Kidney glomerular epithelial cell (primary cell): ENCODE measurements at regions not wholly inside any gene's neighbourhood (a gene's known extent, or its start where the extent isn't known, plus 50 kb on each side); places are given as distances from the start of the nearest gene placed in this dataset.

Experiments
- DNase-seq: peaks from one replicate; lab custom pipeline; 2025; lab: John Stamatoyannopoulos, UW

DNA sequence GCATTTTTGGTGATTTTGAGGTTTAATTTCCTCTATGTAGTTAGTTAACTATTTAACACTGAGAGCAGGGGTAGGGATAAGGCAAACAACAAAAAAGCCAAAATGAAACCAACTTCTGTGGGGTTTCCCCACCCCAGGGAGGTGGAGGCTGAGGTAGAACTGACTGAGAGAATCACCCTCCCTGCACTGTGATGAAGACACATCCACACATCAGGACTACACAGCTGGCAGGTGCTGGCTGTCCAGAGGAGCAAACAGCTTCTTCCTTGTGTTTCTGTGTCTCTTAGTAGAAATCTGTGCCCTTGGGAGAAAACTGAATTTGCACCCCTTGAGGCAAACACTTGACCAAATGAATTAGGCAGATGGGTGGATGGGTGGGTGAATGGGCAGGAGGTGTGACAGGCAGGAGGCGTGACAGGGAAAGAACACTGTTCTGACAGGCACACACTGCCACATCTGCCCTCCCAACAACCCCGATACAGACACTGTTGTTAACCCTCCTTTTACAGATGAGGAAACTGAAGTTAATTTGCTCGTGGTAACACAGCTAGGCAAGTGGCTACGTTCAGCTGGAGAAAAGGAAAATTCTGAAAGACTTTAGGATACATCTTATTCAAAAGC, 62.9 kb upstream of the AMZ2 start:
- DNase-seq = no peak

DNA sequence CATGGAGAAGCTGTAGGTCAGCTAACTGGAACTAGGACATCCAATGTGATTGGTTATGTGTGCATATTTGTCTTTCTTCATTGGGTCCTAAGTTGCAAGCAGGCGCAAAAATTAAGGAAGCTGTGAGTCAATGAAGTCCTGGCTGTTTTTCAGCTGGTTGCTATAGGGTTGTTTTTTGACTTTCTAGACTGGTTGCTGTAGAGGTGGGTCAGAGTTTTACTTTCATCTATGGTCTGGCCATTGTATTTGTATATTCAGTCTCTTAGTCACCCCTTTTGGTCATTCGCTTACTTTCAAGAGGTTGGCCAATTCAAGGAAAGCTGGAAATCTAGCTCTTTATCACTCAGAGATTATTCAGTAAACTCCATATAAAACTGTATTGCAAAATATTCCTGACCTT, 62.0 kb upstream of the AMZ2 start:
- no peak for DNase-seq

DNA sequence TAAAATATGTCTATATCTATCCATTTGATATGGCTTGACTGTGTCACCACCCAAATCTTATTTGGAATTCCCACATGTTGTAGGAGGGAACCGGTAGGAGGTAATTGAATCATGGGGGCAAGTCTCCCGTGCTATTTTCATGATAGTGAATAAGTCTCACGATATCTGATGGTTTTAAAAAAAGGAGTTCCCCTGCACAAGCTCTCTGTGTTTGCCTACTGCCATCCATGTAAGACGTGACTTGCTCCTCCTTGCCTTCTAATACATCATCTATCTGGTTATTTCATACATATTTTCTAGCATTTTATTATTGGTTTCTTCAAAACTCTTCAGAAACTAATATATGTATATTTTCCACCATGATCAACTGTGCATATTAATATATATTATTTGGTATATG, 57.3 kb upstream of the AMZ2 start:
- no peak for DNase-seq

DNA sequence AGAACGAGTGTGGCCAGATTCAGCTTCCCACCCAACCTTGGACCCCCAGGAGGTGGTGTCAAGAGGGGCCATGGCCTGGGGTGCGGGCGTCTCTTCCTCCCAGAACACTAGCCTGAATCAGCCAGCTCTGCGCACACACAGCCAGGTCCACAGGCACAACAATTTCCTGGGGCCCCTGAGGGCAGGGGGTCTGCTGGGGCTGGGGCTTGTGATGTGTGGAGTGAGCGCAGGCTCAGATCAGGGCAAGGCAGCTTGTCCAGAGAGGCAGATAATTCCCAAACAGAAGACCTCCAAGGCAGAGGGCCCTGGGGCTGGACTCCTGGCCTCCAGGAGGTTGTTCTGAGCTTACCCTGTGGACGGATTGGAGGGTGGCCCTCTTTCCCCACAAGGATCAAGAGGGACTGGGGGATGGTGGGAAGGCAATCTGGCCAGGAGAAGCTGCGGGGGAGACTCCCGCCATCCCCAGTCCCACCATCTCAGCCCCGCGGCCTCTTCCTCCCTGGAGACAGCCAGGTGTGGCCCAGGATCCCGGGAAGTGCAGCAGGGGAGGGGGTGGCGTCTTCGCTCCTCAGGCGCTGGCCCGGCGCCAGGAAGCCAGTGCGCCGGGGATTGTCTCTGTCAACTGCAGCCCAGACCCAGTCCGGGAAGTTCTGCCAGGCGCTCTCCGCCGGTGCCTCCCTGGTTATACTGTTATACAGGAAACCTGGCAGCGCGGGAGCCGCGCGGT, 52.0 kb upstream of the AMZ2 start:
- no peak for DNase-seq

DNA sequence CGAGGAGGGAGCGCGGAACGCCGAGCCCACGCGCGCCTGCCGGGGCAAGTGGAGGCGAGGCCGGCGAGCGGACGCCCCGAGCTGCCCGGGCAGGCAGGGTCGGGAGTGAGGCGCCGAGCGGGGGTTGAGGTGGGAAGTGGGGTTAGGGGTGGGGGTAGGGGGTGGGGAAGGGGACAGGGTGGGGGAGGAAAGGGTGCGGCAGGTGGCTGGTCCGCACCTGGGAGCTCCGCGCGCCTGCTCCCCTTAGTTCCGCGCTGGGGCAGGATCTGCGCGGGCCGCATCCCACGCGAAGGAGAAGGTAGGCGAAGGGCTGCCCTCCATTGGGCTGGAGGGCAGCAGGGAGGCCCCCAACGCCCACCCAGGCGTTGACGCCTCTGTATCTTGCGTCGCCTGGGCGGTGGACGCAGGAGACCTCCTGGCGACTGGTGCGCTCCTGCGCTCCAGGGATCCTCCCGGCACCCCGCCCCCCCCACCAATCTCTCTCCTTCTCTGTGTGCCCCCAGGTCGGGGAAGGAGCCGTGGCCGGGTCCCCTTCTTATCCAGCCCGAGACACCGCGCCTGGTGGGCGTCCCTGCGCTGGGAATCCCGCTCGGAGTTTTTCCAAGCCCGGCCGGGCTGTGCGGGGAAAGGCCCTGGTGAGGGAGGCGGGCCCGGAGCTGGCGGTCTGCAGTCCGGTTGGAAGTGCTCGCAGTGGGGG, 51.3 kb upstream of the AMZ2 start:
- no peak for DNase-seq

DNA sequence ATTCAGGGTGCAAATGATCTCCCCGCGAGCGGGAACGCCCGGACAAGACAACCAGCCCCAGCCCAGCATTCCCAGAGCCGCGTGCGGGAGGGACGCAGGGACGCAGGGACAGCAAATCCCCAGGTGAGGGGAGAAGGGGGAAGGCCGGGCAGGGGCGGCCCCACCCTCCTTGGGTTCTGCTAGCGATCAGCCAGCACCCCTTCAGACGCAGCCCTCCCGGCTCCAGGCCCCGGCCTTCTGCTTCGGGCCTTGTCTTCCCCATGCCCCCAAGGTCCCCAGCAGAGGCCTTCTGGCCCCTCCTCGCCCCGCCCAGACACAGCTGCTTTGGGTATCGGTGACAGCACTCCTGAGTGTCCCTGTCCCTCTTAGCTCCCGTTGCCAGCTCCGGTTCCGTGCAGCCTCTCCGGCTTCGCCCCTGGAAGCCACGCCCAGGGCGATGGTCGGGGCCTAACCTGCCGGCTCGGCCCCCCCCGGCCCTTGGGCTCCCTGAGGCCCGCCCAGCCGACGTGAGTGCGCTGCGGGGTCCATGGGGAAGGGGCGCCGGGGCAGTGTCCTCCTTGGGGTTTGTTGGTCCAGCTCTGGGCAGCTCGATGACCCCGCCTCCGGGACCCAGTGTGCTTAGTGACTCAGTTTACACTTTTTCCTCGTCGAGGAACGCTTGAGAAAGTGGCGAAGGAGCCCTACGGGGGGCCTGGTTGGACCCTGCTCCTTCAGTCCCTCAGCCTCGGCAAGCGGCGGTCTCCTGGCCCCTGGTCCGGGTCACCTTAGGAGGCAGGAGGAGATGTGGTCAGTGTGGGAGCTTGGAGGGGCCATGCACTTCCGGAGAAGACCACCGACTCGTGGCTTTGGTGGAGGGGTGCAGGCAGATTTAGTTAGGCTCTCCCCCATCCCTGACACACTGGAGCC, 50.5 kb upstream of the AMZ2 start:
- DNase-seq = no peak

DNA sequence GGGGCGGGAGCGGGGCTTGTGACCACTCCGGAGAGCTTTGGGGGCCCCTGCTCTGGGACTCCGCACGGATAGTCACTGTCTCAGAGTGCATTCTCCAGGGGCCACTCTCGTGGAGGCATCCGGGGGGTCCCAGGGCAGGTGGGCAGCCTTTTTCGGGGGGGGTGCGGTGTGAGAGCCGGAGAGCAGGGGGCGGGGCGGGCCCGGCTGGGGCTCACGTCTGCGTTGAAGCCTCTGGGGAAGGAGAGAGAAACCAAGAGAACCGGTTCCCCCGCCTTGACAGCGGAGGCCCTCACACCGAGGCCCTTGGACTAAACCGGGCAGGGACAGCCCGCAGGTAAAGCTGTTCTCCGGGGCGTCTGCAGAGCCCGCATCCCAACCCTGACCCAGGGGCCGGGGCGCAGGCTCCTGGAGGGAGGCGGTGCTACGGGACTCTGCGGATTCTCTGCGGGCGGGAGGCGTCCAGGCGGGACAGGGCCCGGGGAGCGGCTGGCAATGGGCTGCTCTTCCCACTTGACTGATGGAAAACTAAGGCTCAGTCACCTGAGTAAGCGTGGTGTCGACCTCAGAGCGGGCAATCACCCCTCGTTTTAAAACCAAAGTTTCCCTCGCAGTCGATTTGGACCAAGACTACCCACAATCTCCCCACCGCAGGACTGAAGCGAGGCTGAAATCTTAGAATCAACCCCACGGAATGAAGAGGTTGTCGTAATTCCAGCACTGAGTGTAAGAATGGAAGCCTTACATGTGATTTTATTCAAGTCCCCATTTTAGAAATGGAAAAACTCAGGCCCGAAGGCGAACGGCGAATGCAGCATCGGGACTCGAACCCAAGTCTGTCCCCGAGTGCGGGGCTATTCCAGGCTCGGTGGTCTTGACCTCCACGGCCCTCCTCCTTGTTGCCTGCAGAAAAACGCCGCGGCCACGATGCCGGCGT, 49.6 kb upstream of the AMZ2 start:
- DNase-seq = no peak
